Epithelial cell of esophagus (primary cell): ENCODE measurements at regions not wholly inside any gene's neighbourhood (a gene's known extent, or its start where the extent isn't known, plus 50 kb on each side); places are given as distances from the start of the nearest gene placed in this dataset.

Source experiments
- DNase-seq: peaks from one replicate; pipeline ENCODE4 v3.0.0; 2010; ENCODE audit warnings: low read depth
- H3K4me3 ChIP-seq: 2 replicates; pipeline ENCODE4 v1.5.1; 2011; ENCODE audit warnings: mild to moderate bottlenecking, low read length, control low read depth
- TF ChIP-seq, protein P1 (sequence below): IDR thresholded peaks from 2 replicates; pipeline ENCODE4 v1.5.1; 2011; ENCODE audit warnings: low read depth, mild to moderate bottlenecking, low read length, control low read depth, inconsistent platforms; ENCODE audit not compliant: insufficient read depth; ENCODE audit errors: missing control alignments

DNA sequence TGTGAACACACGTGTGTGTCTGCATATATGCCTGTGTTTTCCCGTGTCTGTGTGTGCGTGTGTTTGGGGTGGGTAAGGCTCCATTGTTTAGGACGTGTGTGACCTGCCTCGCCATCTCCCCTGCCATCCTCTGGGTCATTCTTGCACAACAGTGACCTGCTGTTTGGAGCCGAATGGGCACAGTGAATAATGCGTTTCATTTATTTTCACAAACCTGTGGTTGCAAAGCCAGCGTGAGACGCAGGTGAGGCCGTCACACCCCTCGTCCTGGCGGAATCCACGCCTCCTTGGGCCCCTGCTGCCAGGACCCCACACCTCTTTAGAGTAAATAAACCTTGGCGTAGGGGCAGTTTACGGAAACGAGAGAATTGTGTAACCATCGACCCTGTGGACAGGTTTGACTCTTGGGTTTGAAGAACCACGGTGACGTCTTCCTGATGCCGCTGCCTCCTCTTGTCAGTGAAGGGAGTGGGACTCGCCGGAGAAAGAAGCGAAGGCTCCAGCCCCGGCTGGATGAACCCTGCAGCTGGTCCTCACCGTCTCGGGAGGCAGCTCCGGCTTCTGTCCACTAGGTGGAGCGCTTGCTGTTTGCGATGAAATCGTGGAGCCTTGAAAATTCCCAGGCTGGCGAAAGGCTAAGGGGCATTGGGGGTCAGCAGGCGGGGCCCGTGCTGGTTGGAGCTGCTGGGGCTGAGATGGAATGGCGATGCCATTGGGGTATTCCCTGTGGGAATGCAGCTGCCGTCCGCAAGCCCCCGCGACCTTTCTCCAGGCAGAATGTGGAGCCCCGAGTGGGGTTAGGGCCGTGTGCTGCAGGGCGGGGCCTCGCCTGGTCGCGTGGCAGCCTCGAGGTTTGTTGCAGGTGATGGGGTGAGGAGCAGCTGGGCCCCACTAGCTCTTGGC, 81.1 kb downstream of the RTP5 start:
- TF ChIP-seq, protein P1, sequence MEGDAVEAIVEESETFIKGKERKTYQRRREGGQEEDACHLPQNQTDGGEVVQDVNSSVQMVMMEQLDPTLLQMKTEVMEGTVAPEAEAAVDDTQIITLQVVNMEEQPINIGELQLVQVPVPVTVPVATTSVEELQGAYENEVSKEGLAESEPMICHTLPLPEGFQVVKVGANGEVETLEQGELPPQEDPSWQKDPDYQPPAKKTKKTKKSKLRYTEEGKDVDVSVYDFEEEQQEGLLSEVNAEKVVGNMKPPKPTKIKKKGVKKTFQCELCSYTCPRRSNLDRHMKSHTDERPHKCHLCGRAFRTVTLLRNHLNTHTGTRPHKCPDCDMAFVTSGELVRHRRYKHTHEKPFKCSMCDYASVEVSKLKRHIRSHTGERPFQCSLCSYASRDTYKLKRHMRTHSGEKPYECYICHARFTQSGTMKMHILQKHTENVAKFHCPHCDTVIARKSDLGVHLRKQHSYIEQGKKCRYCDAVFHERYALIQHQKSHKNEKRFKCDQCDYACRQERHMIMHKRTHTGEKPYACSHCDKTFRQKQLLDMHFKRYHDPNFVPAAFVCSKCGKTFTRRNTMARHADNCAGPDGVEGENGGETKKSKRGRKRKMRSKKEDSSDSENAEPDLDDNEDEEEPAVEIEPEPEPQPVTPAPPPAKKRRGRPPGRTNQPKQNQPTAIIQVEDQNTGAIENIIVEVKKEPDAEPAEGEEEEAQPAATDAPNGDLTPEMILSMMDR, result peak; percentile 91
- H3K4me3 ChIP-seq, result no peak overlapping the region
- peak; percentile 60 for DNase-seq

DNA sequence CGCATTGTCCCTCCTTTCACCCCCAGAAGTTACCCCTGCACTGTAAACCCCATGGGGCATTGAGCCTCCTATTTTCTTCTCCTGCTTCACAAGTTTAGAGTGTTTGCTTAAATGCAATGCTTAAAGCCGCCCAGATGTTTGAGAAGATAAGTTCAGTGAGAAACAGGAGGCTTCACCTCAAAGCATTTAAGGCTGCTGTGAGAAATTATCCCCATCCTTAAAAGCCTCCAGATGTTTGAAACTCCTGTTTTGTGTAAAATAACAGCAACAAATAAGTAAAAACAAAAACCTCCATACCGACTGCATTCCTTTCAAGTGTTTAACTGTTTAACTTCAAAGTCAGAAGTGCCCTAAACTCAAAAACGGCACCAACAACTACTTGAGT, 81.8 kb downstream of the RTP5 start:
- TF ChIP-seq, protein P1, result no peak
- DNase-seq, result no peak
- H3K4me3 ChIP-seq, result no peak overlapping the region

DNA sequence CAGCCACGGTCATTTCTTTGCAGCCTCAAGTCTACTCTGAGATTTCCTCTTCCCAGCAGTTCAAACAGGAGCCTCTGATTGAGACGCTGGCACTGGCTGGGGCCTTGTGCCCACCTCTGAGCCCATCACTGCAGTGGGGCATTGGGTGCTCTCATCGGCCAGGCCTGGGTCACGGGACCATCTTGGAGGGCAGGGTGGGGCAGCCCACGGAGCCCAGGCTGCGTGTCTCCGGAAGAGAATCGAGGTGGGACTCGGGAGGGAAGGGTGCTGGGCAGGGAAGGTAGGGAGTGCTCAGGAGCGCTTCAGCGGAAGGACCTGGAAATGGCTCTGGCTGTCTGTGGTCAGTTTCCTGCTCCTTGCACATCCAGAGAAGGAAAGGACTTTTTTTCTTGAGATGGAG, 82.4 kb downstream of the RTP5 start:
- H3K4me3 ChIP-seq, result no peak overlapping the region
- TF ChIP-seq, protein P1, result no peak
- DNase-seq, result no peak

DNA sequence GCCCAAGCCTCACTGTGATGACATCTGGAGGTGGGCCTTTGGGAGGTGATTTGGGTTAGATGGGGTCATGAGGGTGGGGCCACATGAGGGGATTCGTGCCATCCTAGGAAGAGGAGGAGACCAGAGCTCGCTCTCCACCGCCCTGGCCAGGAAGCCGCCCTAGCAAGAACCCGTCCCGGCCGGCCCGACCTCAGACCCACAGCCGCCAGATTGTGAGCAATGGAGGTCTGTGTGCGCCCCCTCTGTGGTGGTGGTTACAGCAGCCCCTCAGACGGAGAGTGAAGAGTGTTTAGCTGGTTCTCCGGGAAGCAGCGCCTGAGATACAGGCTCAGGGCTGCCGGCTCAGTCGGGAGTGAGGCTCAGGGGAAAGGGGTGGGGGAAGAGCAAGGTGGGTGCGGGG, 83.3 kb downstream of the RTP5 start:
- H3K4me3 ChIP-seq, result no peak overlapping the region
- TF ChIP-seq, protein P1, result no peak
- no peak for DNase-seq

DNA sequence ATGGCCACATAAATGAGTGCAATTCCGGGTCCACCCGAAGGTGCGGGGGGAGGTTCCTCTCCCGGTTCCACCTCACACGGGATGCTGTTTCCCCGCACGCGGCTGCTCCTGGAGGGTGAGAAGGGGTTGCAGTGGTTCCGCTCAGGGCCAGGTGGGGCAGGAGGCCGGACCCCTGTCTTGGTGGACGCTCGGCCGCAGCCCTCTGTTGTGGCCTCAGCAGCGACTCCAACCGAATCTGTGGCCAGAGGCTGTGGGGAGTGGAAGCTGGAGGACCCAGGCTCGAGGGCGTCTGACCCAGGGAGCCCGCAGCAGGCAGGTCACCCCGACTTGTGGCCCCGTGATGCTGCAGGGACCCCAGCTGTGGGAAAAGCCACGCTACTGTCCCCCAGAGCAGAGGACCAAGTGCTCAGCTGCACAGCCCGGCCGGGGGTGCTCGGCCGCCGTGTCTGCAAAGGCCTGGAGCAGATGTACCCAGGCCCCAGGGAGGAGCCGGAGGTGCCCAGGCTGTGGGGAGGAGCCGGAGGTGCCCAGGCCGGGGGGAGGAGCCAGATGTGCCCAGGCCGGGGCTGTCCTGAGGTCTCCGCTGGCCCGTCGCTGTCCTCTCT, 83.9 kb downstream of the RTP5 start:
- no peak overlapping the region for H3K4me3 ChIP-seq
- no peak for DNase-seq
- TF ChIP-seq, protein P1, result no peak

DNA sequence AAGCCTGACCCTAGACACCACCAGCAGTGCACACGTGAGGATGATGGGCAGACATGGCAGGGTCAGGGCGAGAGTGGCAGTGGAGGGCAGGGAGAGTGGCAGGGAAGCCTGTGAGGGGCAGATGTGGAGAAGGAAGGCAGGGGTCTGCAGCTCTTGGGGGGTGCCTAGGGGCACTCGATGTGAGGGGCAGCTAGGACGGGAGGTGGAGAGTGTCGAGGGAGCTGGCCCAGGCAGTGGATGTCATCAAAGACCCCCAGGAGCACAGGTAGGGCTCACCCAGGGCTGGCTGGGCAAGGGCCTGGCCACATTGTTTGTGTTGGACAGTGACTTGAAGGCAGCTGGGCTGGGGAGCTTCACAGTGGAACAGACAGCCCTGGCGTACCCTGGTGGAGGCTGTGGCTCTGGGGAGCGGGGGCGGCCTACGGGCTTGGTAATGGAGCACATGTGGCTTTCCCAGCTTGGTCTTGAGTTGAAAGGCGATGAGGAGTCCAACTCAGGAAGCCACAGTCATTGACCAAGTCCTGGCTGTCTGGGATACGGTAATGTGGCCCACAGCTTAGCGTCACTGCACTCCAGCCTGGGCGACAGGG, 87.1 kb downstream of the RTP5 start:
- TF ChIP-seq, protein P1, result no peak
- DNase-seq, result no peak
- H3K4me3 ChIP-seq, result no peak overlapping the region
